OCI-M1 (cell line): ENCODE measurements at regions not wholly inside any gene's neighbourhood (a gene's known extent, or its start where the extent isn't known, plus 50 kb on each side); places are given as distances from the start of the nearest gene placed in this dataset.

Experiments
- DNase-seq: peaks from one replicate; lab custom pipeline; 2025; lab: John Stamatoyannopoulos, UW

DNA sequence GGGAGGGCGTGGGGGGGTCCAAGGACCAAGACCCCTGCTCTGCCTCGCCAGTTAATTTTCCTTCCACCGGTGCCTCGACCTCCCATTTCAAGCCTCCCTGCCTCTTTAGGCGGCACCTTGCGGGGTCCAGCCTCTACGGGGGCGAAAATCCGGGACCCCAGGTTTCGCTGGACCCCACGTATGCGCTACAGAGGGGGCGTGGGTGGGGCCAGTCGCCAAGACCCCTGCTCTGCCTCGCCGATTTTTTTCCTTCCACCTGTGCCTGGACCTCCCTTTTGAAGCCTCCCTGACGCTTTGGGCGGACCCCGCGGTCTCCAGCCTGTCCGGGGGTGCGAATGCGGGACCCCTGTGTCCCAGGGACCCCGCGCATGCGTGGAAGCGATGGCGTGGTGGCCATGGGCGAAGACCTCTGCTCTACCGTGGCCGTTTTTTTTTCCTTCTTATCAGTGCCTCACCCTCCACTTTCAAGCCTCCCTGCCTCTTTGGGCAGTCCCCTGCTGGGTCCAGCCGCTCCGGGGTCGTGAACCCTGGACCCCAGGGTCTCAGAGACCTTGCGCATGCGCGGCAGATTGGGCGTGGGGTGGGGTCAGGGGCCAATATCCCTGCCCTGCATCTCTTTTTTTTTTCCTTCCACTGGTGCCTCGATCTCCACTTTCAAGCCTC, 324.2 kb downstream of the ALG10 start:
- no peak for DNase-seq

DNA sequence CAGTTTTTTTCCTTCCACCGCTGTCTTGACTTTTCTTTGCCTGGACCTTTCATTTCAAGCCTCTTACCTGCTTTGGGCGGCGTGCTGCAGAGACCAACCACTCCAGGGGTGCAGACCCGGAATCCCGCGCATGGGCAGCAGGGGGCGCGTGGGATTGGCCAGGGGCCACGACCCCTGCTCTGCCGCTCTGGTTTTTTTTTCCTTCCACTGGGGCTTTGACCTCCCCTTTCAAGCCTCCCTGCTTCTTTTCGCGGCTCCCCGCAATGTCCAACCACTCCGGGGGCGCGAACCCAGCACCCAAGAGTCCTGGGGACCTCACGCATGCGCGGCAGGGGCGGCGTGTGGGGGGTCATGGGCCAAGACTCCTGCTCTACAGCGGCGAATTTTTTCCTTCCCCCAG, 325.1 kb downstream of the ALG10 start:
- peak; percentile 24 for DNase-seq

DNA sequence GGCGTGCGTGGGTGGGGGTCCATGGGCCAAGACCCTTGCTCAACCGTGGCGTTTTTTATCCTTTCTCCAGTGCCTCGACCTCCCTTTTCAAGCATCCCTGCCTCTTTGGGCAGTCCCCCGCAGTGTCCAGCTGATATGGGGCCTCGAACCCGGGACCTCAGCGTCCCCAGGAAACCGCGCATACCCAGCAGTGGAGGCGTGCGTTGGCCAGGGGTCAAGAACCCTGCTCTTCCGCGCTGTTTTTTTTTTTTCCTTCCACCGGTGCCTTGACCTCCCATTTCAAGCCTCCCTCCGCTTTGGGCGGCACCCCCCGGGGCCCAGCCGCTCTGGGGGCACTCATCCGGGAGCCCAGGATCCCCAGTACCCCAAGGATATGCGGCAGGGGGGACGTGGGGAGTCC, 325.8 kb downstream of the ALG10 start:
- no peak for DNase-seq

- no peak for DNase-seq
Measured at GRCh38 chr12:34348836-34349672, 326.8 kb downstream of the ALG10 start.

- DNase-seq: no peak
Measured at GRCh38 chr12:34349673-34349961, 327.3 kb downstream of the ALG10 start.

DNA sequence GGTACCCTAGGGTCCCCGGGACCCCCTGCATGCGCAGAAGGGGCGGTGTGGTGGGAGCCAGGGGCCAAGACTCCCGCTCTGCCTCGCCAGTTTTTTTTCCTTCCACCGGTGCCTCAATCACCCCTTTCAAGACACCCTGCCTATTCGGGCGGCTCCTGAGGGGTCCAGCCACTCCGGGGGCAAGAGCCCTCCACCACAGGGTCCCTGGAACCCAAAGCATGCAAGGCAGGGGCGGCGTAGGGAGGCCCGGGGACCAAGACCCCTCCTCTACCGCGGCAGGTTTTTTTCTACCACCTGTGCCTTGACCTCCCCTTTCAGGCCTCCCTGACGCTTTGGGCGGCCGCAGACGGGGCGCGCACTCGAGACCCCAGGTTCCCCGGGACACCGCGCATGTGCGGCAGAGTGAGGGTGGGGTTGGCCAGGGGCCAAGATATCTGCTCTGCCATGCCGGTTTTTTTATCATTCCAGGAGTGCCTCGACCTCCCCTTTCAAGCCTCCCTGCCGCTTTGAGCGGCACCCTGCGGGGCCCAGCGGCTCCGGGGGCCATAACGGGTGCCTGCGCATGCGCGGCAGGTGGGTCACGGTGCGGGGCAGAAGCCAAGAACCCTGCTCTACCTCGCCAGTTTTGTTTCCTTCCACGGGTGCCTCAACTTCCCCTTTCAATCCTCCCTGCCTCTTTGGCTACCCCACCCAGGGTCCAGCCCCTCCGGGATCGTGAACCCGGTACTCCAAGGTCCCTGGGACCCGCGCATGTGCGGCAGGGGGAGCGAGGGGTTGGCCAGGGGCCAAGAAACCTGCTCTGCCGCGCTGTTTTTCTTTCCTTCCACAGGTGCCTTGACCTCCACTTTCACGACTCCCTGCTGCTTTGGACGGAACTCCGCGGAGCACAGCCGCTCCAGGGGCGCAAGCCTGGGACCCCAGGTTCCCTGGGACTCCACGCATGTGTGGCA, 328.1 kb downstream of the ALG10 start:
- DNase-seq: no peak

DNA sequence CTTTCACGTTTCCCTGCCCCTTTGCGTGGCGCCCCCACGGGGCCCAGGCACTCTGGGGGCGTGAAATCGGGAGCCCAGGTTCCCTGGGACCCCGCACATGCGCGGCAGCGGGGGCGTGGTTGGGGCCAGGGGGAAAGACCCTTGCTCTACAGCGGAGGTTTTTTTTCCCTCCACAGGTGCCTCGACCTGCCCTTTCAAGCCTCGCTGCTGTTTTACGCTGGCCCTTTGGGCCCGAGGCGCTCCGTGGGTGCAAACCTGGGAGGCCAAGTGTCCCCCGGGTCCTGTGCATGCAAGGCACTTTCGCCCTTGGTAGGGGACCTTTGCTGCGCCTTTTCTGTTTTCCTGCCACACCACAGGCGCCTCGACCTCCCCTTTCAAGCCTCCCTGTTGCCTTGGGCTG, 329.8 kb downstream of the ALG10 start:
- DNase-seq: no peak

GRCh38 chr12:34354239-34355200, 332.2 kb downstream of the ALG10 start:
- DNase-seq: no peak

- no peak for DNase-seq
Measured at GRCh38 chr12:34356233-34356987, 334.1 kb downstream of the ALG10 start.

GRCh38 chr12:34357791-34358190, 335.5 kb downstream of the ALG10 start:
- no peak for DNase-seq

GRCh38 chr12:34358198-34358597, 335.9 kb downstream of the ALG10 start:
- no peak for DNase-seq

DNA sequence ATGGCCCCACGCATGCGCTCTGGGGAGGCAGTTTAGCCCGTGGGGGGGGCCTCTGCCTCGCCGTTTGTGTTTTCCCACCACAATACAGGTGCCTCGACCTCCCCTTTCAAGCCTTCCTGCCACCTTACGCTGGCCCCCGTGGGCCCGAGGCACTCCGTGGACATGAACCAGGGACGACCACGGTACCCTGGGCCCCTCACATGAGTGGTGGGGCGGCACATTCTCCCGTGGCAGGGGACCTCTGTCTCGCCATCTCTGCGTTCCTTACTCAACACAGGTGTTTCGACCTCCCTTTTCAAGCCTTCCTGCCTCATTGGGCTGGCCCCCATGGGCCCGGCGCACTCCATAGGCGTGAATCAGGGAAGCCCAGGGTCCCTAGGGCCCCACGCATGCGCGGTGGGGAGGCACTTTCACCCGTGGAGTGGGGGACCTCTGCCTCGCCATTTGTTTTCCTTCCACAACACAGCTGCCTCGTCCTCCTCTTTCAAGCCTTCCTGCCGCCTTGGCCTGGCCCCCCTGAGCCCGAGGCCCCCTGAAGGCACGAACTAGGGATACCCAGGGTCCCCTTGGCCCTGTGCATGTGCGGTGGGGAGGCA, 339.5 kb downstream of the ALG10 start:
- DNase-seq: no peak

DNA sequence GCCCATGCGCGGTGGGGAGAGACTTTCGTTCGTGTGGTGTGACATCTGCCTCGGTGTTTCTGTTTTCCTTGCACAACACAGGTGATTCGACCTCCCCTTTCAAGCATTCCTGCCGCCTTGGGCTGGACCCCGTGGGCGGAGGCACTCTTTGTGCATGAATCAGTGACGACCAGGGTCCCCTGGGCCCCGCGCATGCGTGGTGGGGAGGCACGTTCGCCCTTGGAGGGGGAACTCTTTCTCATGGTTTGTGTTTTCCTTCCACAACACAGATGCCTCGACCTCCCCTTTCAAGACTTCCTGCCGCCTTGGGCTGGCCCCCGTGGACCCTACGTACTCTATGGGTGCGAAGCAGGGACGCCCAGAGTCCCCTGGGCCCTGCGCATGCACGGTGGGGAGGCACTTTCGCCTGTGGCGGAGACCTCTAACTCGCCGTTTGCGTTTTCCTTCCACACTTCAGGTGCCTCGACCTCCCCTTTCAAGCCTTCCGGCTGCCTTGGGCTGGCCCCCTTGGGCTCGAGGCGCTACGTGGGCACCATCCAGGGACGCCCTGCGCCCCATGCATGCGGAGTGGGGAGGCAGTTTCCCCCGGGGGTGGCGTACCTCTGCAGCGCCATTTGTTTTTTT, 340.9 kb downstream of the ALG10 start:
- DNase-seq: no peak

- no peak for DNase-seq
Measured at GRCh38 chr12:34368079-34368478, 345.8 kb downstream of the ALG10 start.

- DNase-seq: no peak
Measured at GRCh38 chr12:34371050-34371449, 348.8 kb downstream of the ALG10 start.

- no peak for DNase-seq
Measured at GRCh38 chr12:34372003-34372402, 349.7 kb downstream of the ALG10 start.

- DNase-seq: no peak
Measured at GRCh38 chr12:34373926-34374325, 351.6 kb downstream of the ALG10 start.

DNA sequence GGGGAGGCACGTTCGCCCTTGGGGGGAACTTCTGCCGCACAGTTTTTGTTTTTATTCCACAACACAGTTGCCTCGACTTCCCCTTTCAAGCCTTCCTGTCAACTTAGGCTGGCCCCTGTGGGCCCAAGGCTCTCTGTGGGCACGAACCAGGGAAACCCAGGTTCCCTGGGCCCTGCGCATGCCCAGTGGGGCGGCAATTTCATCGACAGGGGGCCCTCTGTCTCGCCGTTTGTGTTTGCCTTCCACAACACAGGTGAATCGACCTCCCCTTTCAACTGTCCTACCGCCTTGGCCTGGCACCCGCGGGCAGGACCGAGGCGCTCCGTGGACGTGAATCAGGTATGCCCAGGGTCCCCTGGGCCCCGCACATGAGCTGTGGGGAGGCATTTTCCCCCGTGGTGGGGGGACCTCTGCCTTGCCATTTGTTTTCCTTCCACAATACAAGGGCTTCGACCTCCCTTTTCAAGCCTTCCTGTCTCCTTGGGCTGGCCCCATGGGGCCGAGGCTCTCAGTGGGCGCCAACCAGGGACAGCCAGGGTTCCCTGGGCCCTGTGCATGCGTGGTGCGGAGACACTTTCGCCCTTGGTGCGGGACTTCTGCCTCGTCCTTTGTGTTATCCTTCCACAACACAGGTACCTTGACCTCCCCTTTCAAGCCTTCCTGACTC, 354.0 kb downstream of the ALG10 start:
- no peak for DNase-seq
